CD8-positive, alpha-beta memory T cell (primary cell): ENCODE measurements at regions not wholly inside any gene's neighbourhood (a gene's known extent, or its start where the extent isn't known, plus 50 kb on each side); places are given as distances from the start of the nearest gene placed in this dataset.

Experiments
- CTCF ChIA-PET: fragments of 350-600 bp; sonication (Branson Sonifier 250); formaldehyde crosslinking; loops from one replicate; lab custom pipeline; 2021; ENCODE audit warnings: antibody characterized with exemption; lab: Charles Lee
- POLR2A ChIA-PET: fragments of 350-600 bp; sonication (Branson Sonifier 250); formaldehyde crosslinking; loops from one replicate; lab custom pipeline; 2021; ENCODE audit warnings: antibody characterized with exemption; lab: Charles Lee
- DNase-seq, 5 donors: peaks; one replicate each; pipeline versions ENCODE4 v3.0.0 to v3.0.0-alpha.2; 2020 to 2022; ENCODE audit warnings: mixed read lengths in 1 of 5
- H3K27ac ChIP-seq: one replicate; pipeline ENCODE4 v1.7.0; 2013; ENCODE audit warnings: low read depth, mild to moderate bottlenecking, low read length, moderate library complexity
- H3K27me3 ChIP-seq: 2 replicates; pipeline ENCODE4 v1.7.0; 2013; ENCODE audit warnings: low read length, mild to moderate bottlenecking; ENCODE audit not compliant: insufficient read depth, poor library complexity, severe bottlenecking
- H3K36me3 ChIP-seq: 2 replicates; pipeline ENCODE4 v1.7.0; 2013; ENCODE audit warnings: mild to moderate bottlenecking, low read length, moderate library complexity; ENCODE audit not compliant: insufficient read depth
- H3K4me1 ChIP-seq: 2 replicates; pipeline ENCODE4 v1.7.0; 2013; ENCODE audit warnings: mild to moderate bottlenecking, low read length, moderate library complexity; ENCODE audit not compliant: insufficient read depth
- H3K4me3 ChIP-seq: 2 replicates; pipeline ENCODE4 v1.7.0; 2013; ENCODE audit warnings: mild to moderate bottlenecking, low read length
- H3K9me3 ChIP-seq: 2 replicates; pipeline ENCODE4 v1.7.0; 2013; ENCODE audit warnings: mild to moderate bottlenecking, low read length
- H3K27ac Mint-ChIP-seq, 8 donors: one replicate each; pipeline ENCODE4 v1.8.0; 2020 to 2021; ENCODE audit warnings: mixed read lengths in 8 of 8, mild to moderate bottlenecking in 6 of 8, inconsistent platforms in 3 of 8, moderate library complexity in 3 of 8
- H3K27me3 Mint-ChIP-seq, 2 donors: one replicate each; pipeline ENCODE4 v1.8.0; 2020 to 2021; ENCODE audit warnings: mixed read lengths in 2 of 2, mild to moderate bottlenecking in 1 of 2, moderate library complexity in 1 of 2
- H3K36me3 Mint-ChIP-seq, 3 donors: one replicate each; pipeline ENCODE4 v1.8.0; 2020 to 2021; ENCODE audit warnings: mixed read lengths in 3 of 3, inconsistent platforms in 1 of 3, mild to moderate bottlenecking in 1 of 3
- H3K4me1 Mint-ChIP-seq, 3 donors: one replicate each; pipeline ENCODE4 v1.8.0; 2020 to 2021; ENCODE audit warnings: mixed read lengths in 3 of 3, inconsistent platforms in 1 of 3, mild to moderate bottlenecking in 1 of 3
- H3K4me3 Mint-ChIP-seq, 7 donors: one replicate each; pipeline ENCODE4 v1.8.0; 2020 to 2021; ENCODE audit warnings: mixed read lengths in 7 of 7, mild to moderate bottlenecking in 6 of 7, moderate library complexity in 4 of 7, inconsistent platforms in 2 of 7
- H3K9me3 Mint-ChIP-seq, 5 donors: one replicate each; pipeline ENCODE4 v1.8.0; 2020 to 2022; ENCODE audit warnings: mixed read lengths in 5 of 5, mild to moderate bottlenecking in 3 of 5, moderate library complexity in 2 of 5, inconsistent platforms in 1 of 5

DNA sequence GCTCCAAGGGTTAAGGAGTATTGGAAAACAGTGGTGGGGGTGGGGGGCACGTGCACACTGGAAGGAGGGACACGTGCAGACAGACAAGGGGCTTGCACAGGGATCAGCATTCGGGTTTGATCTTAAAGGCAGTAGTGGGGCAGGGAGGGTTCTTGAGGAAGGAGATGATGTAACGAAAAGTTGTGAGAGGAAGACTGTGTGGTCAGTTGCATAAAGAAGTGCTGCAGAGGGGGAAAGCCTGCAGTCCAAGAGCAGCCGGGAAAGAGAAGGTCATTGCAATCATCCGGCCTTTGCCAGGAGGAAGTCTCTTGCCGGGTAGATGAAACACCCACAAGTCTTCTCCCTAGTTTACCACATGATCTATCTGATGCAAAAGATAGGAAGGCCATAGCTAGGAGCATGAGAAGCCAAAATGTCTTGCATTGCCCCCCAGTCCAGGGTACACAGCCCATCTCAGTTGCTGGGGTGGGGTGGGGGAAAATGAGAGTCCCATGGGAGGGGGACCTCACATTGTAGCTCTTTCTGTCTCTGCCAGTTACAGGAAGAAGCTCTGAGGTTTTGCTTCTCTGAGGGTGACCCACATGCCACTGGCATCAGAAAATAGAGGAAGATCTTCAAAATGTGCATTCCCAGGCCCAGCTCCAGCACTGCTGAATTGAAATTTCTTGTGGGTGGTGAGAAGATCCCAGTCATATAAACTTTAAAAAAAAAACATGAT is 202.5 kb upstream of the RAB4A start:
- Mint-ChIP-seq H3K36me3 (no peaks in the 10 kb centered on the region), H3K4me3 (peak overlapping the region in 5 of 7 donors; percentile 32 to 84 (median 67)), H3K27me3 (peaks cover 0 to 5% of the 10 kb centered on the region in 2 donors), H3K4me1 (peaks cover 14 to 34% (median 20%) of the 10 kb centered on the region in 3 donors), H3K27ac (peak overlapping the region in 7 of 8 donors; percentile 32 to 84 (median 57)), H3K9me3 (no peaks in the 10 kb centered on the region)
- ChIA-PET POLR2A (no interaction called here), CTCF (no interaction called here)
- Histone ChIP-seq H3K4me3 (no peak overlapping the region), H3K4me1 (peaks cover 11% of the 10 kb centered on the region), H3K36me3 (no peaks in the 10 kb centered on the region), H3K9me3 (no peaks in the 10 kb centered on the region), H3K27me3 (no peaks in the 10 kb centered on the region), H3K27ac (no peak overlapping the region)
- DNase-seq: no peak

DNA sequence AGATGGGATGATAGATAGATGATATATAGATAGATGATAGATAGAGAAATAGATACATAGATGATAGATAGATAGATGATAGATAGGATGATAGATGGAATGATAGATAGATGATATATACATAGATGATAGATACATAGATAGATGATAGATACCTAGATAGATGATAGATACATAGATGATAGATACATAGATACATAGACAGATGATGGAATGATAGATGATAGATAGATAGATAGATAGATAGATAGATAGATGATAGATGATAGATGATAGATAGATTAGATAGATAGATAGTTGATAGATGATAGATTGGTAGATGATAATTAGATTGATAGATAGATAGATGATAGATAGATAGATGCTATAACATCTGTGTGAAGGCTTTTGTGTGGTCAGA is 201.7 kb upstream of the RAB4A start:
- DNase-seq: no peak
- Mint-ChIP-seq H3K9me3 (no peaks in the 10 kb centered on the region), H3K27me3 (peaks cover 0 to 5% of the 10 kb centered on the region in 2 donors), H3K36me3 (no peaks in the 10 kb centered on the region), H3K4me3 (no peak overlapping the region), H3K27ac (peak overlapping the region in 1 of 8 donors; percentile 49), H3K4me1 (peaks cover 14 to 34% (median 20%) of the 10 kb centered on the region in 3 donors)
- no peak overlapping the region for H3K4me3 ChIP-seq
- CTCF ChIA-PET: no interaction called here
- H3K4me1 ChIP-seq: peaks cover 11% of the 10 kb centered on the region
- no peaks in the 10 kb centered on the region for H3K36me3 ChIP-seq
- no peaks in the 10 kb centered on the region for H3K9me3 ChIP-seq
- H3K27ac ChIP-seq: no peak overlapping the region
- H3K27me3 ChIP-seq: no peaks in the 10 kb centered on the region
- POLR2A ChIA-PET: no interaction called here

DNA sequence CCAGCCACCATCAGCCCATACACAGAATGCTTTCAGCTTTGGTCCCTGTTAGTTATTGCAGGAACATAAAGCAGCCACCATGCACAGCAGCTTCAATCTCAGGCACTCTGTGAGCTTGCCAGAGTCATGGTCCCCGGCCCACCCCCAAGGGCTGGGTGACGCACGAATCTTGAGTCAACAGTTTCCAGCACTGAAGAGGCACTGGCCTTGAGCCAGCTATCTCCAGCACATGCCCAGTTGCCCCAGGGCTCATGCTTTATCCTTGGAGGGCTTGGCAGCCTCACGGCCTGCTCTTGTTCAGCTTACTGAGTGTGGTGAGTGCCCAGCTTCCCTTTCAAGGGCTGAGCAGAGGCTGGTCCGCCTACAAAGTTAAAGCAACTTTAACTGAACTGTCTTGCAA is 200.7 kb upstream of the RAB4A start:
- Mint-ChIP-seq H3K4me3 (no peak overlapping the region), H3K27me3 (peaks cover 0 to 2% of the 10 kb centered on the region in 2 donors), H3K27ac (peak overlapping the region in 2 of 8 donors; percentile 6 to 44), H3K36me3 (no peaks in the 10 kb centered on the region), H3K4me1 (peaks cover 14 to 34% (median 20%) of the 10 kb centered on the region in 3 donors), H3K9me3 (no peaks in the 10 kb centered on the region)
- CTCF ChIA-PET: no interaction called here
- H3K4me1 ChIP-seq: peaks cover 11% of the 10 kb centered on the region
- H3K27ac ChIP-seq: no peak overlapping the region
- POLR2A ChIA-PET: no interaction called here
- no peak for DNase-seq
- no peak overlapping the region for H3K4me3 ChIP-seq
- H3K9me3 ChIP-seq: no peaks in the 10 kb centered on the region
- no peaks in the 10 kb centered on the region for H3K27me3 ChIP-seq
- no peaks in the 10 kb centered on the region for H3K36me3 ChIP-seq

DNA sequence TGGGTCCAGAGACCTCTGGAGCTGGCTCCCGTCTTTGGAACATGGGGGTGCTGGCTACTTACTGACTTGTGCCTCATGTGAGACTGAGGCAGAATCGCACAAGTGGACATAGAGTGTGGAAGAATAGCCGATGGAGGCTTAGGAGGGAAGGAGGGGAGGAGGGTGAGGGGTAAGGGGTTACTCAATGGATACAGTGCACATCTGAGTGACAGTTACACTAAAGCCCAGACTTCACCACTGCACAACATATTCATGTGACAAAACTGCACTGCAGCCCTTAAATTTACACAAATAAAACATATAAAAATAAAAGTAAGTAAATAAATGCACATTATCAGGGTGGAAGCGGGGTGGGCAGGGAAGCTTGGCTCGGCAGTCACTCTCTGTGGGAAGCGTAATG is 197.7 kb upstream of the RAB4A start:
- Mint-ChIP-seq H3K4me3 (no peak overlapping the region), H3K9me3 (no peaks in the 10 kb centered on the region), H3K4me1 (peaks cover 6 to 12% (median 8%) of the 10 kb centered on the region in 3 donors), H3K36me3 (no peaks in the 10 kb centered on the region), H3K27ac (no peak overlapping the region), H3K27me3 (peaks cover 0 to 2% of the 10 kb centered on the region in 2 donors)
- CTCF ChIA-PET: no interaction called here
- no peak for DNase-seq
- no peaks in the 10 kb centered on the region for H3K27me3 ChIP-seq
- H3K27ac ChIP-seq: no peak overlapping the region
- POLR2A ChIA-PET: no interaction called here
- peaks cover 4% of the 10 kb centered on the region for H3K4me1 ChIP-seq
- no peaks in the 10 kb centered on the region for H3K36me3 ChIP-seq
- no peak overlapping the region for H3K4me3 ChIP-seq
- no peaks in the 10 kb centered on the region for H3K9me3 ChIP-seq

DNA sequence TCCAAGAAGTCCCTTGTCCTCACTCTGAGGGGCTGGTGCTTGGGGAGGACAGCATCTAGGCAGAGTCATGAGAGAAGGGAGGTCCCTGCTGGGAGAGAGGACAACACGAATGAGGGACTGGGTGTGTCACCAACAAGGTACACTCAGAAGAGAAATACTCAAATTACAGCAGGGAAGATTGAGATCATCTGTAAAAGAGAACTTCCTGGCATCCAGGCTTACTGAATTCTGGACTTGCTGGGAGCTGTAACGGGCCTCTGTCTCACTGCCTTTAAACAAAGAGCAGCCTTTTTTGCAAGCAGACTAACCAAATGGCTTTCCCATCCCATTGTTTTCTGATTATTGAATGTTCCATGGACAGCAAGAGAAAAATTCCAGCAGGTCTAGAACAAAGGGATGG is 195.7 kb upstream of the RAB4A start:
- Histone ChIP-seq H3K4me1 (no peaks in the 10 kb centered on the region), H3K27me3 (no peaks in the 10 kb centered on the region), H3K36me3 (no peaks in the 10 kb centered on the region), H3K4me3 (no peak overlapping the region), H3K9me3 (no peaks in the 10 kb centered on the region), H3K27ac (no peak overlapping the region)
- DNase-seq: no peak
- ChIA-PET POLR2A (no interaction called here), CTCF (interaction anchor here (1.3 kb wide), 1 partner anchor 17 kb away, joined by 3 read pairs; no protein-coding TSS in a partner anchor)
- peak overlapping the region in 2 of 8 donors; percentile 1 to 55 for H3K27ac Mint-ChIP-seq
- H3K4me3 Mint-ChIP-seq: no peak overlapping the region
- H3K4me1 Mint-ChIP-seq: peaks cover 0 to 16% (median 13%) of the 10 kb centered on the region in 3 donors
- no peaks in the 10 kb centered on the region for H3K9me3 Mint-ChIP-seq
- peaks cover 0 to 2% of the 10 kb centered on the region in 2 donors for H3K27me3 Mint-ChIP-seq
- no peaks in the 10 kb centered on the region for H3K36me3 Mint-ChIP-seq

DNA sequence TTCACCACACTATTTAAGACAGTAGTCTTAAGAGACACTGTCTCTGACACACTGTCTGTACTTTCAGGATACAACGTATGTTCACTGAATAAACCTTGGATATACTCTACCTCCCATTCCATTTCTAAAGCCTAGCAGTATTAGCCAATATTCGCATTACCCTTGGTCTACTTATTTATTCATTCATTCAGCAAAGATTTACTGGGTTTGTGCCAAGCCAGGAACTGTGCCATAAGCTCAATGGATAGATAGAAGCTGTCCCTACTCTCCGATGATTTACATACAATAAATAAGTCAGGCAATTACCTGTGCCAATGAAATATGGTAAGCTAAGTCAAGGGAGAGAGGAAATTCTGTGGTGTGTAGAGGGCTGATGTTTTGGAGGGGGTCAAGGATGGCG is 195.2 kb upstream of the RAB4A start:
- Histone ChIP-seq H3K36me3 (no peaks in the 10 kb centered on the region), H3K27me3 (no peaks in the 10 kb centered on the region), H3K9me3 (no peaks in the 10 kb centered on the region), H3K4me3 (no peak overlapping the region), H3K27ac (no peak overlapping the region), H3K4me1 (no peaks in the 10 kb centered on the region)
- Mint-ChIP-seq H3K27ac (peak overlapping the region in 2 of 8 donors; percentile 5 to 23), H3K9me3 (no peaks in the 10 kb centered on the region), H3K27me3 (peaks cover 0 to 2% of the 10 kb centered on the region in 2 donors), H3K4me1 (peaks cover 0 to 17% (median 13%) of the 10 kb centered on the region in 3 donors), H3K4me3 (no peak overlapping the region), H3K36me3 (no peaks in the 10 kb centered on the region)
- CTCF ChIA-PET: interaction anchor here (1.3 kb wide), 1 partner anchor 16 kb away, joined by 3 read pairs; no protein-coding TSS in a partner anchor
- POLR2A ChIA-PET: no interaction called here
- DNase-seq: no peak

DNA sequence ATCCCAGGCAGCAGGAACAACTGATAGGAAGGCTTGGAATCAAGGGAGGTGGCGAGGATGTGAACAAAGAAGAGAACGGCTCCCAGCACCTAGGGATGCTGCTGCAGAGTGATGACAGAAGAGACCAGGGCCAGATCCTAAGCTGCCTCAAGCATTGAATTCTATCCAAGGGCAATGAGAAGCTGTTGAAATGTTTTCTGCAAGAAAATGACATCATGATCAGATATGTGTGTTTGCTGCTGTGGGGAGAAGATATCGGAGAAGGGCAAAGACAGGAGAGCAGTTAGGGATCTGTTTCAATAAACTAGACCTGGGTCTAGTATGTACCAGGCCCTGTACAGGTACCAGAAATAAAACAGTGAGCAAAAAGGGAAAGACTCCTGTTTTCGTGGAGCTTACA is 194.7 kb upstream of the RAB4A start:
- Histone ChIP-seq H3K27me3 (no peaks in the 10 kb centered on the region), H3K36me3 (no peaks in the 10 kb centered on the region), H3K9me3 (no peaks in the 10 kb centered on the region), H3K27ac (no peak overlapping the region), H3K4me1 (no peaks in the 10 kb centered on the region), H3K4me3 (no peak overlapping the region)
- no peak for DNase-seq
- ChIA-PET POLR2A (no interaction called here), CTCF (interaction anchor here (1.3 kb wide), 1 partner anchor 16 kb away, joined by 3 read pairs; no protein-coding TSS in a partner anchor)
- Mint-ChIP-seq H3K4me1 (peaks cover 0 to 17% (median 13%) of the 10 kb centered on the region in 3 donors), H3K36me3 (no peaks in the 10 kb centered on the region), H3K27me3 (peaks cover 0 to under 1% of the 10 kb centered on the region in 2 donors), H3K27ac (peak overlapping the region in 1 of 8 donors; percentile 22), H3K9me3 (no peaks in the 10 kb centered on the region), H3K4me3 (no peak overlapping the region)

DNA sequence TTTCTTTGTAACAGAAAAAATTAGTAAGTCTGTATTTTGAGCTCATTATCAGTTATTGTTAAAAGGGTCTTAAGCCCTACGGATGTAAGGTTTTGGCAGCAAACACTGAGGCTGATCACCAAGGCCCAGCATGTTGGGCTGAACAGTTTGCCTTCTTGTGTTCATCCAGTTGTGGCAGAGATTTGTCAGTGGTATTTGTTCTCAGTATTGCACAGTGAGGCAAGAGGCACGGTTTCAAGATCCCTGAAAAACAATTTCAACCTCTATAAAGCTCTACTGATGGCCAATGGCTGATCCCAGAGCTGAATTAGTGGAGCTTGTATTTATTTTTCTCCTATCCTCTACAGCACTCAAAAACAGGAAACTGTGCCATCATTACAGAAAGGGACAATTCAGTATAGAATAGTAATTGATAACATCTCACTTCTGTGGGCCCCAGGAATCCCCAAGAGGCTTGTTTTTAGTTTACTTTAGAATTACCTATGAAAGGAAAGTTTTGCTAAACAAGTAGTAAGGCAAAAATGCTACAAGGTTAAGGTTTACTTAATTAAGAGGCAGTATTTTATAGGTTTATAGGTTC is 191.8 kb upstream of the RAB4A start:
- POLR2A ChIA-PET: no interaction called here

More for the DNA sequence above, 191.8 kb upstream of the RAB4A start:
- DNase-seq: no peak
- CTCF ChIA-PET: no interaction called here
- Histone ChIP-seq H3K9me3 (peaks cover 8% of the 10 kb centered on the region), H3K27ac (no peak overlapping the region), H3K36me3 (no peaks in the 10 kb centered on the region), H3K4me1 (no peaks in the 10 kb centered on the region), H3K4me3 (no peak overlapping the region), H3K27me3 (no peaks in the 10 kb centered on the region)
- Mint-ChIP-seq H3K4me1 (peaks cover 0 to 17% (median 13%) of the 10 kb centered on the region in 3 donors), H3K4me3 (no peak overlapping the region), H3K36me3 (peaks cover 2 to 29% (median 4%) of the 10 kb centered on the region in 3 donors), H3K27ac (peak overlapping the region in 2 of 8 donors; percentile 70 to 75), H3K9me3 (peaks cover 14 to 24% (median 22%) of the 10 kb centered on the region in 5 donors), H3K27me3 (peaks cover 1 to 6% of the 10 kb centered on the region in 2 donors)
